Stimulated activated naive CD8-positive, alpha-beta T cell treated with anti-CD3 and anti-CD28 coated beads, Interleukin-15, amount 100 ng/mL, for 72 hours (primary cell): ENCODE measurements at regions not wholly inside any gene's neighbourhood (a gene's known extent, or its start where the extent isn't known, plus 50 kb on each side); places are given as distances from the start of the nearest gene placed in this dataset.

Experiments
- ATAC-seq: fragments of 150-1000 bp; cut with Tn5 transposase; 2 replicates; pipeline ENCODE4 v1.10.0; 2021; ENCODE audit warnings: mild to moderate bottlenecking, moderate library complexity
- DNase-seq, 2 donors: peaks; one replicate each; pipeline ENCODE4 v3.0.0; 2021 to 2022
- H3K27ac Mint-ChIP-seq, 2 donors: one replicate each; pipeline ENCODE4 v1.8.0; 2022; ENCODE audit warnings: mild to moderate bottlenecking in 2 of 2, mixed read lengths in 2 of 2, moderate library complexity in 2 of 2
- H3K27me3 Mint-ChIP-seq: one replicate; pipeline ENCODE4 v1.8.0; 2022; ENCODE audit warnings: mixed read lengths
- H3K4me1 Mint-ChIP-seq: one replicate; pipeline ENCODE4 v1.8.0; 2022; ENCODE audit warnings: mild to moderate bottlenecking, mixed read lengths
- H3K4me3 Mint-ChIP-seq, 2 donors: one replicate each; pipeline ENCODE4 v1.8.0; 2022; ENCODE audit warnings: mild to moderate bottlenecking in 2 of 2, mixed read lengths in 2 of 2, moderate library complexity in 1 of 2
- H3K9me3 Mint-ChIP-seq, 2 donors: one replicate each; pipeline ENCODE4 v1.8.0; 2022; ENCODE audit warnings: mixed read lengths in 2 of 2

- Mint-ChIP-seq H3K27me3 (peaks cover 16% of the 10 kb centered on the region), H3K4me1 (no peaks in the 10 kb centered on the region)
Observed at GRCh38 chr20:19950042-19950441, 67.1 kb upstream of the NAA20 start.

GRCh38 chr20:19952392-19952791 is 64.8 kb upstream of the NAA20 start:
- no peak for ATAC-seq
- no peak overlapping the region for H3K4me3 Mint-ChIP-seq
- peaks cover 8% of the 10 kb centered on the region for H3K27me3 Mint-ChIP-seq

More at GRCh38 chr20:19950042-19950441, 67.1 kb upstream of the NAA20 start:
- Mint-ChIP-seq H3K27ac (no peak overlapping the region), H3K4me3 (no peak overlapping the region), H3K9me3 (no peaks in the 10 kb centered on the region)
- no peak for DNase-seq
- ATAC-seq, result no peak

GRCh38 chr20:19953606-19954005 is 63.6 kb upstream of the NAA20 start:
- ATAC-seq (no peak), DNase-seq (no peak)
- peaks cover 8% of the 10 kb centered on the region for H3K27me3 Mint-ChIP-seq
- H3K4me3 Mint-ChIP-seq, result no peak overlapping the region
- no peaks in the 10 kb centered on the region for H3K4me1 Mint-ChIP-seq
- H3K9me3 Mint-ChIP-seq, result no peaks in the 10 kb centered on the region
- peak overlapping the region in 1 of 2 donors; percentile 52 for H3K27ac Mint-ChIP-seq

More at GRCh38 chr20:19952392-19952791, 64.8 kb upstream of the NAA20 start:
- Mint-ChIP-seq H3K9me3 (no peaks in the 10 kb centered on the region), H3K27ac (no peak overlapping the region), H3K4me1 (no peaks in the 10 kb centered on the region)
- DNase-seq, result no peak

- Mint-ChIP-seq H3K27ac (no peak overlapping the region), H3K9me3 (no peaks in the 10 kb centered on the region), H3K27me3 (peaks cover 20% of the 10 kb centered on the region), H3K4me3 (no peak overlapping the region), H3K4me1 (no peaks in the 10 kb centered on the region)
- DNase-seq (no peak), ATAC-seq (no peak)
Observed at GRCh38 chr20:19956976-19957375, 60.2 kb upstream of the NAA20 start.

- no peak overlapping the region for H3K4me3 Mint-ChIP-seq
- peaks cover 17% of the 10 kb centered on the region for H3K27me3 Mint-ChIP-seq
- DNase-seq, result no peak
- H3K9me3 Mint-ChIP-seq, result no peaks in the 10 kb centered on the region
- peak overlapping the region in 1 of 2 donors; percentile 71 for H3K27ac Mint-ChIP-seq
- ATAC-seq, result no peak
- H3K4me1 Mint-ChIP-seq, result no peaks in the 10 kb centered on the region
Observed at GRCh38 chr20:19958219-19958618, 58.9 kb upstream of the NAA20 start.

GRCh38 chr20:19958928-19959327 is 58.2 kb upstream of the NAA20 start:
- DNase-seq (no peak), ATAC-seq (no peak)
- Mint-ChIP-seq H3K4me1 (no peaks in the 10 kb centered on the region), H3K4me3 (no peak overlapping the region), H3K27me3 (peaks cover 12% of the 10 kb centered on the region), H3K27ac (no peak overlapping the region), H3K9me3 (no peaks in the 10 kb centered on the region)

- DNase-seq, result no peak
- no peak for ATAC-seq
- H3K4me1 Mint-ChIP-seq, result no peaks in the 10 kb centered on the region
Observed at GRCh38 chr20:19960745-19961144, 56.4 kb upstream of the NAA20 start.

GRCh38 chr20:19961293-19961692 is 55.9 kb upstream of the NAA20 start:
- DNase-seq (no peak), ATAC-seq (no peak)
- no peaks in the 10 kb centered on the region for H3K9me3 Mint-ChIP-seq
- H3K27me3 Mint-ChIP-seq, result peaks cover 12% of the 10 kb centered on the region
- H3K4me3 Mint-ChIP-seq, result no peak overlapping the region
- no peaks in the 10 kb centered on the region for H3K4me1 Mint-ChIP-seq
- H3K27ac Mint-ChIP-seq, result no peak overlapping the region

More at GRCh38 chr20:19960745-19961144, 56.4 kb upstream of the NAA20 start:
- no peaks in the 10 kb centered on the region for H3K9me3 Mint-ChIP-seq
- peaks cover 12% of the 10 kb centered on the region for H3K27me3 Mint-ChIP-seq
- no peak overlapping the region for H3K27ac Mint-ChIP-seq
- no peak overlapping the region for H3K4me3 Mint-ChIP-seq

GRCh38 chr20:19962958-19963357 is 54.2 kb upstream of the NAA20 start:
- ATAC-seq (no peak), DNase-seq (no peak)
- peaks cover under 1% of the 10 kb centered on the region for H3K4me1 Mint-ChIP-seq
- no peaks in the 10 kb centered on the region for H3K9me3 Mint-ChIP-seq
- no peak overlapping the region for H3K27ac Mint-ChIP-seq
- H3K4me3 Mint-ChIP-seq, result no peak overlapping the region
- peaks cover 12% of the 10 kb centered on the region for H3K27me3 Mint-ChIP-seq

- no peak overlapping the region for H3K27ac Mint-ChIP-seq
- no peak for DNase-seq
- ATAC-seq, result no peak
- H3K4me1 Mint-ChIP-seq, result peaks cover 7% of the 10 kb centered on the region
- peaks cover 12% of the 10 kb centered on the region for H3K27me3 Mint-ChIP-seq
- H3K4me3 Mint-ChIP-seq, result no peak overlapping the region
- no peaks in the 10 kb centered on the region for H3K9me3 Mint-ChIP-seq
Observed at GRCh38 chr20:19964289-19965265, 52.6 kb upstream of the NAA20 start.

GRCh38 chr20:19966840-19967239 is 50.3 kb upstream of the NAA20 start:
- no peak overlapping the region for H3K4me3 Mint-ChIP-seq
- ATAC-seq (no peak), DNase-seq (no peak)
- no peak overlapping the region for H3K27ac Mint-ChIP-seq
- no peaks in the 10 kb centered on the region for H3K9me3 Mint-ChIP-seq
- no peaks in the 10 kb centered on the region for H3K27me3 Mint-ChIP-seq
- H3K4me1 Mint-ChIP-seq, result peaks cover 7% of the 10 kb centered on the region
